Left kidney (tissue), 1 donor: ENCODE measurements at regions not wholly inside any gene's neighbourhood (a gene's known extent, or its start where the extent isn't known, plus 50 kb on each side); places are given as distances from the start of the nearest gene placed in this dataset.

ENCODE experiments used
- DNase-seq: peaks from one replicate; pipeline ENCODE4 v3.0.0-alpha.2; 2013

- no peak for DNase-seq
Observed at GRCh38 chr5:143495110-143495509, 91.6 kb upstream of the NR3C1 start.

GRCh38 chr5:143494595-143494994, 91.1 kb upstream of the NR3C1 start:
- DNase-seq = no peak

DNA sequence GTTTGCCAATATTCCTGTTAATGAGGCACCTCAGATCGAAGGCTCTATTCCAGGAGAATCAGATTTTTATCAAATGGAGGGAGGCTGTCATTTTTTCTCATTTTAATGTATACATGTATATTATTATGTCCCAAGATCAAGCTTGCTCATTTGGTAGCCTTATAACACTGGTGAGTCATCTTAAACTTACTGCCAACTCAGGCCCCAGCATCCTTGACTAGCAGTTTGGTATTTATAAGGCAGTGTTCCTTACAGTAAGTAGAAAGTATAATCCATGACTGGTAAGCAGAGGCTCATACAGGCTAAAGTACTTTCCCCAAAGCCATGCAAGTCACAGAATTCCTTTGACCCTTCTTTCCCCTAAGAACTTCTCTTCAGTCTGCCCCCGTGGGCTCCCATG, 90.7 kb upstream of the NR3C1 start:
- no peak for DNase-seq

GRCh38 chr5:143492783-143493182, 89.3 kb upstream of the NR3C1 start:
- no peak for DNase-seq

DNA sequence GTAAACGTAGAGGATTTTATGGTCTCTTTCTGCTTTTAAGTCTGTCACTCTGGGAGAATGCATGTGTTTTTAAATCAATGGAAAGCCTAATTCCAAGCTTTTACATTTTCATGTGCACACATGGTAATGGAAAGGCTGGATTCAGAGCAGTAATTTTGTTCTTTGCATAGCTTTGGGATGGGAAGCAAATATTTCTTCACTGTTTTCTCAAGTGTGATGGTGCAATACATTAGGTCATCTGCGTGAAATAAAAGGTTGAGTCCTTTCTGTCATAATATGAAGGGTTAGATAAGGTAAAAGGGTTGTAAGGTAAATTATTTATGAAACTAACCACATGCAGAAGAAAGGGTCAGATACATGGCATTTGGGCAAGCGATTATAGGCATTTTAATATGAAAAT, 88.2 kb upstream of the NR3C1 start:
- no peak for DNase-seq

DNA sequence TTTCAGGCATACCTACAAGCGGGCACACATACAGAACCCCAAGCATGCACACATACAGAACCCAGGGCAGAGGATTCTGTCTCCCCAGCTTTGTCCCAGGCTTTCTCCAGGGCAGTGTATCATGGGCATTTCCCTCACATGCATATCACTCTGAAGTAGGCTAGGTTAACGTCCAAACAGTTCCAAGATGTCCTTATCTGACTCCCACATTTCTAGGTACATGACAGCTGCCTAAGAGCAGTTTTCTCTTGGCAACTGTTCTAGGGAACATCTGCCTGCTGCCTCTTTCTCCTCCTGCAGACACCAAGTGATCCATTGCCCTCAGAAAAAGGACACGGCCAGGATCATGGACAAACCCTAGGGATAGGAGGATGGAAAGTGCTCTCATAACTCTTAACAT, 84.9 kb upstream of the NR3C1 start:
- no peak for DNase-seq

DNA sequence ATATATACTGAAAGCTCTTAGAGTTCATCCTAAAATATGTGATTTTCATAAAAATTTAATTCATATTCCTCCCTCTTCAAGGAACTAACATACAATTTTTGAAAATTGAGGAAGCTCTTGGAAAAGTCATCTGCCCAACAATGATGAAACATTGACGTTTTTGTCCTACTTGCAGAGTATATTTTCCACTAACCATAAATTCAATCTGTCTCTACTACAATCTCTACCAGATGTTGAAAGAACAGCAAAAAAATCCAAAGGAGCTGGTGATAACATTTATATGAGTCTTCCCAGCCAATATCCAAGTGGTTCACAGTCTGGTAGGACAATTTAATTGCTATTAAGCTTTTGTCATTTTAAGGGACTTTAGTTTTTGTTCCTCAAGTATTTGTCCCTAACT, 81.1 kb upstream of the NR3C1 start:
- DNase-seq = no peak

GRCh38 chr5:143481697-143482531, 78.4 kb upstream of the NR3C1 start:
- DNase-seq = no peak

- no peak for DNase-seq
Observed at GRCh38 chr5:143480001-143480400, 76.5 kb upstream of the NR3C1 start.

DNA sequence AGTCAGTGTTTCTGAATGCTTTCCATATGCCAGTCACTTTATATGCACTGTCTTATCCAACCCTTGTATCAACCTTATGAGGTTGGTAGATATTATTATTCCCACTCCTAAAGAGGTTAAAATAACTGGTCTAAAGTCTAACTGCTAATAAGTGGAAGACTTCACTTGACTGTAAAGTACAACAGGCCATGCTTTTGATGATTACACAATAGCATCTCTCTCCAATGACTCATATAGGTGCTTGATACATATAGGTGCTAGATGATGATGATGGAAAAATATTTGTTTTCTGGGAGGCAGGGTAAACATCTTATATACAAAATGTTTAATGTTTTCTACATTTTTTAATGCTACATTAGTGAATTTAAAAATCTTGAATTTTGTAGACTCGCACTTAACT, 75.9 kb upstream of the NR3C1 start:
- no peak for DNase-seq

DNA sequence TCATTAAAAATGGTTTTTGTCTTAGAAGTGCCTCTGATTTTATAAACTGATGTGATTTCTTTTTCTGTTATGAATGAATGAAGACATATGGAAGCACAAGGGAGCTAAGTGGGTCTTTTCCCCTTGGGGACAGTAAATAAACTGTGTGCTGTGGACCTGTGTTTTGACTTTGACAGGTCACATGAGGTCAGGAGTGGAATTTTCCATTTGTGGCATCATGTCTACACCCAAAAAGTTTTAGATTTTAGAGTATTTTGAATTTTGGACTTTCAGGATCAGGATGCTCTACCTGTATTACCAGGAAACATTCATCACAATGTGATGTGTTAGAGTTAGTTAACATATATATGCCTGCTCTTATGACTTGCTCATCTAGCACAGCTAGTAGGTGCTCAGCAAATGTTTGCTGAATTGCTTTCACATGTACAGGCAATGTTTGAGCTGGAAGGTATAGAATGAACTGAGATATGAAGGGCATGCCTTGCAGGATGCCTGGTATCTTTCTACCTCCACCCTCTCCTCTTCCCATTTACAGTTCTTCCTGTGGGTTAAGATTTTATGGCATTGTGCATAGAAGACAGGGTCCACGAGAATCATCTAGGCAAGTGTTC, 73.2 kb upstream of the NR3C1 start:
- DNase-seq = no peak

DNA sequence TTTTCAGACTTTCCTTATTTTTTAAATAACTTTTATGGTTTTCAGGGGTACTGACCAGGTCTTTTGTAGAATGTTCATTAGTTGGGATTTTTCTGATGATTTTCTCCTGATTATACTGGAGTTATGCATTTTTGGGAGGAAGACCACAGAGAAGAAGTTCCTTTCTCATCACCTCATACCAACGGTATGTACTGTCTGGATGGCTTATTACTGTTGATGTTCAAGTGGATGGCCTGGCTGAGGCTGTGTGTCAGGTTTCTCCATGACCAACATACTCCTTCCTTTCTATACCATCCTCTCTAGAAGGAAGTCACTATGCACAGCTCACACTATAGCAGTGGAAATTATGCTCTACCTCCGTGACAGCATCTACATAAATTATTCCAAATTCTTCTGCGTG, 71.1 kb upstream of the NR3C1 start:
- no peak for DNase-seq

GRCh38 chr5:143473481-143473880, 70.0 kb upstream of the NR3C1 start:
- no peak for DNase-seq

- DNase-seq = no peak
Observed at GRCh38 chr5:143472576-143472975, 69.1 kb upstream of the NR3C1 start.

GRCh38 chr5:143471666-143472464, 68.4 kb upstream of the NR3C1 start:
- no peak for DNase-seq

DNA sequence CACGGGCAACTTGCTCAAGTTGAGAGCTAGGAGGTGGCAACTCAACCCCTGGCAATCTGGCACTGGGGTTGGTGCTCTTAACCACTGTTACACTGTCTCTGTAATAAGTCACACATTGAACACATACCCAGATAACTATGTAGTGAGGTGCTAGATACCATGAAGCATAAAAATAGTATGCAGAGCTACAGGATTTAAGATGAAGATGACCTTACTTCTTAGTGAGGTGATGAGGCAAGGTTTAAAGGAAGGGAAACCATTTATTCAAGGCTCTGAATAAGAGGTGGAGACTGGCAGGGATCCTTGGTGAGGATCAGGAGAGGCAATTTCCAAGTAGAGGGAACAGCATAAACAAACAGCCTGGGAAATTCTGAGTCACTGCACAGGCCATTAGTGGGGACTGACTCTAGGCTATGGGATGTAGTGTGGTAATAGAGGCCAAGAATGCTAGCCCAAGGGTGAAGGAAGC, 67.6 kb upstream of the NR3C1 start:
- no peak for DNase-seq

DNA sequence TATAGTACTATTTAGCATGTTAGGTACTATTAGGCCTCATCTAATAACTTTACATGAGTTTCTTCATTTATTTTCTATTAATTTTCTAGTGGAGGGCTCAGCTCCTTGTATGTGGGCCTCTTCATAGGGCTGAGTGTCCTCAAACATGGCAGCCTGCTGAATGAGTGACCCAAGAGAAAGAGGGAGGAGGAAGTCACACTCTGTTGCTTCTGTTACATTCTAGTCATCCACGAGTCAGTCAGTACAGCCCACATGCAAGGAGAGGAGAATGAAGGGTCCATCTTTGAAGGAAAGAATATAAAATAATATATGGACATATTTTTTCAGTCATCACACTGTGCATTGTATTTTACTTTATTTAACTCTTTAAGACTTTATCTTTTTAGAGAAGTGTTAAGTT, 66.6 kb upstream of the NR3C1 start:
- DNase-seq = no peak

DNA sequence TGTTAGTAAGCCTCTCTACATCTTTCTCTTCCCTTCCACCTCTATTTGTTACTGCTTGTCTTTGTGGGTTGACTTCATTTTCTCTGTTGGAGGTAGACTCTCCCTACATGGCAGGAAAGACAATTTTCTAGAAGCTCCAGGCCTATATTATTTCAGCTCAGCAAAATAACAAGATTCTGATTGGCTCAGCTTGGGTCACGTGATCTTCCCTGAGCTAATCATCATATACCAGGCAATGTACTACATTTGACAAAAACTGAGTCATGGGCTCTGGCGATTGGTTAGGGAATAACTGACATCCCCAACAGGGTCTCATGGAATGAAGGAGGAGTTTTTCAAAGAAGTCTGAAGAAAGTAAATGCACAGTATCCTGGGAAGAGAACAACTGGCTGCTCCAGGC, 65.6 kb upstream of the NR3C1 start:
- DNase-seq = no peak

DNA sequence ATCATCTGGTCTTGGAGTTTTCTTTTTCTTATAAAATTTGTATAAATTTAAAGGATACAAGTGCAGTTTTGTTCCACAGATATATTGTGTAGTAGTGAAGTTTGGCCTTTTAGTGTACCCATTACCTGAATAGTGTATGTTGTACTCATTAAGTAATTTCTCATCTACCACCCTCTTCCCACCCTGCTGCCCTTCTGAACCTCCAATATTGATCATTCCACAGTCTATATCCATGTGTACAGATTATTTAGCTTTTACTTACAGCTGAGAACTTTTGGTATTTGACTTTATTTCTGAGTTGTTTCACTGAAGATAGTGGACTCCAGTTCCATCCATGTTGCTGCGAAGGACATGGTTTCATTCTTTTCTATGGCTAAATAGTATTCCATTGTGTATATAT, 63.1 kb upstream of the NR3C1 start:
- no peak for DNase-seq

- DNase-seq = no peak
Observed at GRCh38 chr5:143464723-143465490, 61.4 kb upstream of the NR3C1 start.

- DNase-seq = no peak
Observed at GRCh38 chr5:143462431-143462830, 58.9 kb upstream of the NR3C1 start.

DNA sequence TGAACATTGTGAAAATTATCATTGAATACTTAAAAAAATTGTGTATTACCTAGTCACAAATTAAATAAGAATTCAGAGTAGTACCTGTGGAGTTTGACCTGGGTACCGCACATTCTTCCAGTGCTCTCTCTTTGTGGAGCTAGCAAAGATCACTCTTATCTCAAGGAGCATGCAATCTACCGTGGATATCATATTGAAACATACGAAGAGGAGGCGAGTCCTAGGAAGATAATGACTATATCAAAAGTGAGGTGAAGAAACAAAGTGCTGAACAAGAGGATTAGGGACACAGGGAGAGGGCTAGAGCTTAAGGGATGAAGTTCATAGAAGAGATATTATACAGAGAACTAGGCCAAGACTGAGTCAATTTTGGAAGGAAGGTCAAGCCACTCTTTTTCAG, 55.9 kb upstream of the NR3C1 start:
- DNase-seq = no peak
